ENCODE measurements at regions not wholly inside any gene's neighbourhood (a gene's known extent, or its start where the extent isn't known, plus 50 kb on each side); places are given as distances from the start of the nearest gene placed in this dataset.

DNA sequence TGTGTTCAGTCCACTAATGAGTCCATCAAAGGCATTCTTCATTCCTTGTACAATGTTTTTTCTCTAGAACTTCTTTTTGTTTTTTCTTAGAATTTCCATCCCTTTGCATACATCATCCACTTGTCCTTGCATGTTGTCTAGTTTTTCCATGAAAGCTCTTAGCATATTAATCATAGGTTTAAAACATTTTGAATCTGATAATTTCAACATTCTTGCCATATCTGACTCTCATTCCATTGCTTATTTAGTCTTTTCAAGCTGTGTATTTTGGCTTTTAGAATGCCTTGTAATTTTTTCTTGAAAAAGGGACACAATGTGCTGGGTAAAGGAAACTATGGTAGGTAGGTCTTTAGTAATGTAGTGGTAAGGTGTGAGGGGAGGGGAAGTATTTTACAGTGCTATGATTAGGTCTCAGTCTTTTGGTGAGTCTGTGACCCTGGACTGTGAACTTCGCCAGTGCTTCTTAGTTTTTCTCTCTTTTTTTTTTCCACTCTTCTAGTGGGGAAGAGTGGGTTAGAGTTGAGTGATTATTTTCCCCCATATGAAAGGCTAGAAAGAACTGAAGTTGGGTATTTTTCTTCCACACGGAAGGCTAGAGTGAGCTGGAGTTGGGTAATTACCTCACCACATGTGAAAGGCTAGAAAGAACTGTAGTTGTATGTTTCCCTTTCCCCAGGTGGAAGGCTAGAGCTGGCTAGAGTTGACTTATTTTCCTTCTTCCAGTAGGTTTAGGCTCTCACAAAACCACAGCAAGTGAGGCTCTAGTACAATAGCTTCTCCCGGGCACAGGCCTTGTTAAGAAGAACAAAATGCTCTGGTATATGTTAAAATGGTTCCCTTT is 172.1 kb downstream of the SNX18 start:
- no peak for DNase-seq

DNA sequence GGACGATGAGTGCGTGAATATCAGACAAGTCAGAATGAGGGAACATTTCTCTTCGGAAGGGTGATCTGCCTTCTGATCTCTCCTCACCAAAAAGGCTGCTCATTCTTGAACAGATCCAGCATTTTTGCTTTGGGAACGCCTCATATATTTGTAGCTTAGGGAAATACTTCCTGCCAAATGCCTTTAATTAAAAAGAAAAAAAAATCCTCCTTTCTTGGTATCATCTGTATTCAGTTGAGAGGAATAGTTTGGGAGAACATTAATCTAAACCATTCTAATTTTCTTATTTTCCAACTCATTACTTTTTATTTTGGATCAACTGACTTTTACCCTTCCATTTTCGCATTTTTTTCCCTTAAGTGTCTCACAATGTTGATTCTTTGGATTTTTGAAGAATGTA is 163.4 kb downstream of the SNX18 start:
- DNase-seq, result peak in 1 of 3 donors; percentile 56

DNA sequence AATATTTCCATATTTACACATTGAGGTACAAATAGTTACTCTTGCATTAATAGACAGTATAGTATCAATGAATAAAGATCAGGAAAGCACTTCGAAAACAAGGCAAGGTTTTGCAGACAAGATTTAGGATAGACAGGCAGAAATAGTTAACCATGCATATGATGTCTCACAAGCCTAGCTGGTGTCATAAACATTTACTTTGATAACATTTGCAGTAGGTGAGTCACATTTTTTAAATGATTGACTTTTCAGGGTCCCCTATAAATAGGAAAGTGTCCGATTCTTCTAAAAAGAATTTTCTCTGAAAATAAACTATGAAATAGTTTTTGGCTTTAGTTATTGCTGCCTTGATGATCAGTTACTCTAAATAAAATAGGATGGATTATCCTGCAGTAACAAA is 162.1 kb downstream of the SNX18 start:
- DNase-seq, result no peak

DNA sequence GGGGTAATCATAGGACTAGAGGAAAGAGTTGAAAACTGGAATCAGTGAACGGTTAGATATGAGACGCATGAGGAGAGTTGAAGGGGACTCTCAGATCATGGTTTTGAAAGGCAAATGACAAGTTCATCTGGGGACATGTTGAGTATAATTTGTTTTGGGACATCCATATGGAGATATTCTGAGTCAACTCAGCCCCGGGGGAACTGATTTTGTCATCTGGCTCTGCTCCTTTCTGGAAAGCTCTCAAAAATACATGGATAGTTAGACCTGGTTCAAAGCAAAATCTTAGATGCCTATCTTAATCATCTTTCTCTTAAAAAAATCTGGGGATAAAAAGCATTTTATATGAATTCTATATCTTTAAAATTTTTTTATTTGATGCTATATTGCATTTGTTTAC is 161.2 kb downstream of the SNX18 start:
- no peak for DNase-seq

DNA sequence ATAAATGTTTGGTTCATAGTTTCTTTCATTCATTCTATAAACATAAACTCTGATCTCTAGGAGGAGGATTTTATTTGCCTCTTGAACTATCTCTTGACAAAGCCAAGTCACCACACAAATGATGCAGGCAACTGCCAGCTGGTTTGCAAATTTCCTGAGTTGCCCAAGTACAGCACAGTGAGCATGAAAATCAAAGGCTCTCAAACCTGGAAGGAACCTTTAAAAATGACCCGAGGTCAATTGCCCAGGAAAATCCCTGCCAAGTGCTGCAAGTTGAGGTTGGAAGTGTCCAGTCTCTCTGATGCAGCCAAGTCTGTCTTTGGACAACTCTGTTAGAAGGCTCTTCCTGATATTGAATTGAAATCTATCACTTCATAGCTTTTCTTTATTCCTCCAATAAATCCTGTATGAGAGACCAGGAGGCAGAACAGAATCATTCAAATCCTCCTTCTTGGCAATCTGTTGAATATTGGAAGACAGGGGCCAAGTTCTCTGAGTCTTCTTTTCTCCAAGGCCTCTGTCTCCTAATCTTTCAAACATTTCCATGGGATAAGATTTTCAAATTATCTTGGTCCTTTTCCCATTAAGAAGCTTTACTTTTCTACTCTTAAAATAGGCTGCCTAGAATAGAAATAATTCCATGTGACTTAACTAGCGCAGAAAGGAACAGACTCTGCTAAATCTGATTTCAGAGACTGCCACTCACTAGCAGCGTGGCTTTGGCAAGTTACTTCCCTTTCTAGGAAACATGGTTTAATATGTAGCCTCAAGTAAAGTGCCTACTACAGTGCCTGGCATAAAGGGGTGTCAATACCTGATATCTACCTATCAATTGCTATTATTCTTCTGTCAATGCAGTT is 159.2 kb downstream of the SNX18 start:
- DNase-seq, result peak in 2 of 3 donors; percentile 42 to 48

DNA sequence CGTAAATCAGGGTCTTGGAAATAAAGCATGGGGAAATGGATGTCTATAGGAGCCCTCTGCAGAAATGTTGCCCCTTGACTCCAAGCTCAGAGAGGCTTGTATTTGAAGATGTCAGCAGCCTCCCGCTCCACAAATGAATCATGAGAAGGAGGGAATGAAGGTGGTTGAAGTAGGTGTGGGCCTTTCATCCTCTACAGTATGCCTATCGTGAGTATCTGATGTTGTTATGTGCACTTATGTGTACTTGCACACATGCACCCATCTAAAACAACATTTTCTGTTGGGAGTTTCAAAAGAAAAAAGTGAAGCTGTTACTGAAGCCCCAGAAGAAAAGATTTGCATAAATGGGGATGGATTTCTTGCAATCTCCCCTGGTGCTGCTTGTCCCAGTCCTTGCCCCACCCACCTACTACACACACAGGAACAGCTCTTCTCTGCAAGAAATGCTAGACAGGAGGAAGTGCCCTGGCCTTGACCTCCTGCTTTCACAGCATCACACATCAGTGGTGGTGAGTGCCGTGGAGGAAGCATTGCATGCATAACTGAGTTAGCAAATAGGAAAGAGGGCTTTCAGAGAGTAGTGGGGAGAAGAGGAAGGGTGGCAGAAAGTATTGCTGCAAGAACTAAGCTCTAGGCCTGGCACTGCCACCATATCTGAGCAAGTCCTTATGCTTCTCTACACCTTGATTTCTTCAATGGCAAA is 156.1 kb downstream of the SNX18 start:
- DNase-seq, result peak in 1 of 3 donors; percentile 48

DNA sequence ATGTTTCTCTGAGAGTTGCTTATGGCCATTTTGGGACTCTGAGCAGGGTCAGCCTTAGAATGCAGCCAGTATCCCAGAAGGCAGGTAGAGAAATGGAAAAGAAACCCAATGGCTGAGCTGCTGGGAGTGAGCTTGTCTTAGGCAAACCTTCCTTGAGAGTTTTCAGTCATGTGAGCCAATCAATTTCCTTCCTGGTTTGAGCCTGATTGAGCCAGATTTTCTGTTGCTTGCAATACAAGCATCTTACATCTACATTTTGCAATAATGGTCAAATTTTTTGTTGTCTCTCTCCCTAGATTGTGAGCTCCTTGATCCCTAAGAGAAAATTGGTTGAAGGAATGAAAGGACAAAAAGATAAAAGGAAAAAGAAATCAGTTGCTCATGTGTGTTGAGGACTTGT is 155.3 kb downstream of the SNX18 start:
- DNase-seq, result no peak

DNA sequence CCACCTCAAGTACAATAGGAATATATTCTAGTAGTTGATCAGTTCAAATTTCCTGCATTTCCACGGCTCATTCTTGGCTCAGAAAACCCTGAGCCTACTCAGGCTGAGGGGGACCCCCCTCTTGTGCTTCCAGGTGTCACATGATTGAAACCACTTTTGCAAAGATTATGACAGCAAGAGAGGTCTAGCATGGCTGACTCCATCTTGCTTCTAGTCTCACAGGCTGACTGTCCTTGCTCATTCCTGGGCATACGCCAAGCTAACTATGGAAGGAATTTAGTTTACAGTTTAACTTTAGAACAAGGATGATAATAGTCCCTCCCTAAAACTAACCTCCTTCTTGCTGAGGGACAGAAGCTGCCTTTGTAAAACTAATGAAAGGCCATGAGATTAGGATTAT is 154.1 kb downstream of the SNX18 start:
- peak in 2 of 3 donors; percentile 49 to 57 for DNase-seq

DNA sequence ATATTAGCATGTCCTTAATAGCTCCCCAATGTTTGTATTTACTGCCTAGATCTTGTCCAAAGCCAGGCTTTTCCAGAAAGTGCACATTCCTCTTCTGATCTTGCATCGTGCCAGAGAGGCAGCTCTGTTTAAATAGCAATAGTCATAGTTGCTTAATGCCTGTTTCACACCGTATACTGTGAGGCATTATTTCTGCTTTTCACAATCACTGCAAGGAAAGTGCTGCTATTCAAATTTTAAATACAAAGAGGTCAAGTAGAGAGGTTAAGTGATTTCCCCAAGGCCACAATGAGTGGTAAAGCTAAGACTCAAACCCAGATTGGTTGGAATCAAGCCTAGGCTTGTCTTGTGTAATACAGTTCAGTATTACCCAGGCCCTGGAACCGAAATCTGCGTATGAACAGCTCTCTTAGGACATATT is 153.6 kb downstream of the SNX18 start:
- DNase-seq, result peak in 2 of 3 donors; percentile 67 to 77

DNA sequence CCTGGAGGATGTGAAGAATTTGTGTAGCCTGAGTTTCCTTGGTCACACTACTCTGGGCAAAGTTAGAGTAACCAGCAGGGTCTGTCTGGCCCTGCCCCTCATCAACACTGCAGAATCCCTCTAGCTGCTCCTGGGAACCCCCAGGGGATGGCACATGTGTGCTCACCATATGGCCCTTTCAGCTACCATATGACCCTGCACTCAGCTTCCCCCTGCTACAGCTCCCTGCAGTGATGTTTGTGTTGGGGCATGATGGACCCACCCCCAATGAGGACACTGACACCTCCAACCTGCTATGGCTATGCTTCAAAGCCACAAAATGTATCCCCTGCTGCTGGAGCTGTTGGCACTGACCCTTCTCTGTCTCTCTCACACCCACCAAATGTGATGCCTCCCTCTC is 152.7 kb downstream of the SNX18 start:
- DNase-seq, result no peak

DNA sequence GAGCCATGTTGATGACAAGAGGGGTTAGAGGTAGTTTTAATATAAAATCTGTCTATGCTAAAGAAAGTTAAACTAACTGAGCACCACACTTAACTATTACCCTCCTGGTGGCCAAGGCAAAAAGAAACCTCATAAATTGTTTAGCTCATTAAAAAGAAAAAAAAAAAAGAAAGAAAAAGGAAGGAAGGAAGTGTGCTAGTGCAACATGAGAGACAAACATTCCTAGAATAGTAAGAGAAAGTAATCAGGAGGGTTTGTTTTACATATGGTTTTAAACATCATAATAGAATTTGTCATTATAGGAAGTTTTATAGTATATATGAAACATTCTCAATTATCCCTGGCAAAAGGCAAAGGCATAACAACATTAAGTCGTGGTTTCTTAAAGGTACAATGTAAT is 152.3 kb downstream of the SNX18 start:
- DNase-seq, result no peak

DNA sequence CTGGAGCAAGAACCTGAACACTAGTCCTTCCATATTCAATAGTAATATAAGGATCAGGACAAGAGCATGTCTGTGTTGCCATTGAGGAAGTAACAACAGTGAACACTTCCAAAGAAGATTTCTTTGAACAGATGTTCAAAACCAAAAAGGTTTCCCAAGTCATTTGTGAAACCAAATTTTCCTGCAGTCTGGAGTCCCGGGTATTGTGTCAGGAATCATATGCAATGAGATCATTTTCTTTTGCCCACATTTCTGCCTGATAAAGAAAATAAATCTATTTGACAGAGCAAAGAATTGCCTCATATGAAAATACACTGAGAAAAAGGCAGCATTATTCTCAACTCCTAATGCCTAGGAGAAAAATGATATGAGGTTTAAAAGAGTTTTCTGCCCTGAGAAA is 151.7 kb downstream of the SNX18 start:
- DNase-seq, result no peak

DNA sequence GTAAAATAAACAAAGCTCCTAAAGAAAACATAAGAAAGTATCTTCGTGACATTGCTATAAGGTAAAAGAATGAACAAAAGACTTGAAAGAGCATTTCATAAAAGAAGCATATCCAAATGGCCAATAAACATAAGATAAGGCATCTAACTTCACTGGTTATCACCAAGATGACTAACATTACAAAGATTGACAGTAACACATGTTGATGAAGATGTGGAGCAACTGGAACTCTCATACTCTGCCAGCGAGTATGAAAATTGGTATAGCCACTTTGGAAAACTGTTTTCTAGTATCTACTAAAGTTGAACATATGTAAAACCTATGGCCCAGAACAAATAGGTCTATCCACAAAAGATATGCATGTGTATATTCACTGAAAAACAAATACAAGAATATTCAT is 150.5 kb downstream of the SNX18 start:
- DNase-seq, result no peak

DNA sequence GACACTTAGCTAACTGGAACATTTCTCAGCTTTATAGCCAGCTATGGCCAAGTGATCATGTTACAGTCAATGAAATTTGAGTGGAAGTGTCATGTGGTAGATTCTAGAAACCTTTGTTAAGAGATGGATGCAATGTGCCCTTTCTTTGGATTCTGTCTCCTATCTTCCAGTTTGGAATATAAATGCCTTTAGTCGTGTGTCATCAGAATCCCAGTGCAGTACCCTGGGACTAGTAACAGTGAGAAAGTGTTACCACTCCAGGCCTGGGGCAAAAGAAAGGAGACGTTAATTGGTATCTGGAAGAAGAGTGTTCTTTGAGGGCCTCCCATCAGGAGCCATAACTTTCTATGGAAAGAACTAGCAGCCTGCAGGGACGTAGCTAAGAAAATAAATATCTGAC is 149.6 kb downstream of the SNX18 start:
- no peak for DNase-seq

DNA sequence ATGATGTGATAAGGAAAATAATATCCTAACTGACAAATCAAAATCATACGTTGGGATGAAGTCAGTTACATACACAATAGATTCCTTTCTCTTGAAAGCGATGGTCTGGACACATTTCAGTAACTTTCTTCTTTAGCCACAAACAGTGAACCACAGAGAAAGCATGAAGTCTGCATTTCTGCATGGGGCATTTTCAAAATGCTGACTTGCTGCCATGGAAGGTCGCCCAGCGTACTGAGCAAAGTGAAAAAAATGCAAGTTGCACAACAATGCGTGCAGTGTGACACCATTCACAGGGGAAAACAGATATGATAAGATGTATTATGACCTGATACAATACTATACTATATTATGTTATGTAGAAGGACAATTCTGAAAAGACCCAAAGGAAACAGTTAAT is 146.3 kb downstream of the SNX18 start:
- peak in 2 of 3 donors; percentile 56 to 93 for DNase-seq

DNA sequence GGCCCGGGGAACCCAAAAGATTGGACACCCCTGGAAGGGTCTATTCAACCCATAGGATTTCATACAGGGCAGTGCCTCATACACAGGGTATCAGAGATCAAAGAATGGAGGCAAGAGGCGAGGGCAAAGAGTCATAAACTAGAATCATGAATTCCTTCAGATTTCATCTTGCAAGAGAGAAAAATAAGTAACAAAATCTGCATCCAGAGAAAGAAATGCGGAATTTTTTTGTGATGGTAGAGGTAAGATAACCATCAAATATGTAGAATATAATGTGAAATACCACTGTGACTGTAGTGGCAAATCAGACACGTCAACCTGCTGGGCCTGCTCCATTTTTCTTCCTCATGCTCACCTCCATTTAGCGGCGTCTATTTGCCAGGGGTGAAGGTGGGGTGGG is 143.6 kb downstream of the SNX18 start:
- DNase-seq, result no peak

DNA sequence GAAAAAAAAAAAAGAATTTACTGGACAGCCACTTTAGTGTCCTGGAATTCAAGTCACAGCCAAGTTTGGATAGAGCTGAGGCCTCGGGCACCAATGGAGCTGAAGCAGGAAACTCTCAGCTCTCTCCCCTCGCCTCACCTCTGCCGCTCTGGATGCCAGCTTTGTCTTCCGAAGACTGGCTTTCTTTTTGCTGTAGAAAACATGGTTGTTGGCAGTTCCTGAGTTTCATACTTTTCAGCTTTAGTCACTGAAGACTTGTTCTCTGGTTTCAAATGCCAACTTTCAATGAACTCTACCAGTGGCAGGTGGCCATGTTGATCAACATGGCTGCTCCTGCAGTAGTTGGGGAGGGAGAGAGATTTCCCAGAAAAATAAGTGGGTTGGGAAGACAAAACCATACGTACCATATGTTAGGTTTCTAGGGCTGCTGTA is 142.2 kb downstream of the SNX18 start:
- no peak for DNase-seq

DNA sequence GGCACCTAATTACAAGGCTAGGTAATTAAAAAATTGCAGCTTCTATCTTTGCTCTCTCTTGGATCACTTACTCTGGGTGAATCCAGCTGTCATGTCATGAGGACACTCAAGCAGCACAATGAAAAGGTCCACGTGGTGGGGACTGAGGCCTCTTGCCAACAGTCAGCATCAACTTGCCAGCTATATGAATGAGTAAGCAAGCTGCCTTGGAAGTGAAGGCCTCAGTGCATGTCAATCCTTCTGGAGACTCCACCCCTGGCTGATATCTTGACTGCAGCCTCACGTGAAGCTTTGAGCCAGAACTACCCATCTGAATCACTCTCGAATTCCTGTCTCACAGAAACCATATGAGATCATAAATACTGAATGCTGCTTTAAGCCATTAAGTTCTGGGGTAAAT is 140.5 kb downstream of the SNX18 start:
- no peak for DNase-seq

DNA sequence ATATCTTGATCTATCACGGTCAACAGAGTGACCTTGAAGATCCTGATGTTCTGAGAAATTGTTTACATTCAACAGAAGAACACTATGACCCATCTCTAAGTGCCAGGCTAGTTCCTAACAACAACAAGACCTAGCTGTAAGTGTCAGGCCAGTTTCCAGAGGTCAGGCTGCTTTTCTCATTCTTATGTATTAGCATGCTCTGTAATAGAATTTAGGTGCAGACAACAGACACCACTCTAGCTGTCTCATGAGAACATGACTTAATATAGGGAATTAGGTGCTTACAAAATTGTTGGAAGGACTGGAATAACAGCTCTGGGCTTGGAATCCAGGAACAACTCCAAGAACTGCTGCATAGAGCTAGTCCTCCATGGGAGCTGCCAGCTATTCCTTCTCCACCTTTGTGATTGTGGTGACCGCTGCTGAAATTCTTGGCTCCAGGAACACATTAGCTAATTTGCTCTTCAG is 138.7 kb downstream of the SNX18 start:
- peak in 1 of 3 donors; percentile 55 for DNase-seq

DNA sequence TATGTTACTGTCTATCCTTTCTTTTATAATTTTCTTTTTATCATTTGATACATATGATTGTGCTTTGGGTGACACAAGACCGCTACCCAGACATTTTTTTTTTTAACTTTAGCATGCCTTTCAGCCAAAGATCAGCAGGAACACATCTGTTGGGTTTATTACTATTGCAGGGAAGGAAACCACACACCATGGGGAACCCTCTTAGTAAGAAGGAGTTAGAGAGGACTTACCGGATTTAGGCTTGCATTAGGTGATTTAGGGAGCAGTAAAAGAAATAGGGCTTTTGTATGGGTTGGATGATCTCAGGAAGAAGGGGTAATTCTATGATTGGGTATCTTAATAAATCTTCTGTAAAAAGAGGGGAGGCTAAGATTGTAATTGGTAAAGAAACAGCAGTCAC is 138.2 kb downstream of the SNX18 start:
- no peak for DNase-seq

DNA sequence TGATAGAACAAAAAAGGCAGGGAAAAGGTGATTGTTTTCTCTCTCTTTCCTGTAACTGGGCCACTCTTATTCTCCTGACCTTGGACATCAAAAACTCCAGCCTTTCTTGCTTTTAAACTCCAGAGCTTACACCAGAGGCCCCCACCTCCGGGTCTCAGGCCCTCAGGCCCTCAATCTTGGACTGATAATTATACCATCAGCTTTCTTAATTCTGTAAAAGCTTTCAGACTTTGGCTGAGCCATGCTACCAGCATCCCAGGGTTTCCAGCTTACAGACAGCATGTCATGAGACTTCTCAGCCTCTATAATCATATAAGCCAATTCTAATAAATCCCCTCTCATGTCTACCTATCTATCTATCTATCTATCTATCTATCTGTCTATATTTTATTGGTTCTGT is 137.7 kb downstream of the SNX18 start:
- DNase-seq, result no peak

DNA sequence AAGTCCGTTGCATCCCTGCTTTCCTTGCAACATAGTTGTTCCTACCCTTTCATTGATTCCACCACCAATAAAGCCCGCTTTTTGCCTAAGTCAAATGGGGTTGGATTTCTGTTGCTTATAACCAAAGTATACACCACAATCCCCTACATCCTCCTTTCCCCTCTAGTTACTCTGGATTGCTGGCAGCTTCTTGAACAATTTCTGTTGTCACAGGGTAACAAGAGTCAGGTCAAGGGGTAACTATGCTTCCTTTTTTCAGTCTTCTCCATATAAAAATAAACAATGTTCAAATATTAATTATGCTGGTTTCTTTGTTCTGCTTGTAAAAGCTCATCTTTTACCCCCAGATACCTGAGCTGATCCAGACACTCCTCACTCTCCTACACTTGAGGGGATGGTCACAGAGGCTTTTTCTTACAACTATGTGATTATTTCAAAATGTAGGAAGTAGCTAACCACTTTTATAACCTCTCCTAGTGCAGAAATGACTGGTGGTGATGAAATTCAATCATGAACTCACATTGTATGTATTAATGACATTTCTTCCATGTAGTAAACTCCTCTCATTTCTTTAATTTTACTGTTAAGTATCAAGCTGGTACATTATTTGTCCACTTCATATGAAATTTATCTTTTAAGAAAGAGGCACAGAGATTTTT is 136.5 kb downstream of the SNX18 start:
- no peak for DNase-seq
